B cell (primary cell): ENCODE measurements at regions not wholly inside any gene's neighbourhood (a gene's known extent, or its start where the extent isn't known, plus 50 kb on each side); places are given as distances from the start of the nearest gene placed in this dataset.

Source experiments
- ATAC-seq: fragments of 200-7000 bp; cut with Tn5 transposase; one replicate; pipeline ENCODE4 v1.10.0; 2021; ENCODE audit warnings: low read depth, mild to moderate bottlenecking, moderate number of reproducible peaks, moderate library complexity
- CTCF ChIA-PET: fragments of 350-600 bp; sonication (Branson Sonifier 250); formaldehyde crosslinking; loops from one replicate; lab custom pipeline; 2021; ENCODE audit warnings: antibody characterized with exemption, inconsistent platforms; lab: Charles Lee
- POLR2A ChIA-PET: fragments of 350-600 bp; sonication (Branson Sonifier 250); formaldehyde crosslinking; loops from one replicate; lab custom pipeline; 2021; ENCODE audit warnings: antibody characterized with exemption; lab: Charles Lee
- DNase-seq: peaks from one replicate; pipeline ENCODE4 v3.0.0; 2013
- H2AFZ ChIP-seq: 2 replicates; pipeline ENCODE4 v1.6.1; 2012; ENCODE audit warnings: mild to moderate bottlenecking, low read depth, low read length; ENCODE audit not compliant: insufficient read depth, poor library complexity, severe bottlenecking
- H3K27ac ChIP-seq, 2 donors: 1 replicate in 1 of 2; 2 replicates in 1 of 2; pipeline ENCODE4 v1.5.1; 2012 to 2013; ENCODE audit warnings: low read length in 2 of 2, mild to moderate bottlenecking in 2 of 2, moderate library complexity in 1 of 2
- H3K27me3 ChIP-seq, 4 experiments: fragments of 200-600 bp in 1 of 4; sonication (generic) in 1 of 4; replicated peaks in 1 of 4; 1 replicate in 2 of 4; 2 replicates in 2 of 4; pipeline versions ENCODE4 v1.6.1 to v1.7.0; 2013 to 2016; ENCODE audit warnings: low read length in 3 of 4, mild to moderate bottlenecking in 2 of 4, mixed read lengths in 1 of 4, moderate library complexity in 1 of 4; ENCODE audit not compliant: insufficient read depth in 4 of 4, control insufficient read depth in 3 of 4; ENCODE audit errors: control extremely low read depth in 1 of 4
- H3K36me3 ChIP-seq, 2 experiments: replicated peaks in 1 of 2; 1 replicate in 1 of 2; 2 replicates in 1 of 2; pipeline versions ENCODE4 v1.6.1 to v1.7.1; 2013; ENCODE audit warnings: low read length in 1 of 2; ENCODE audit not compliant: insufficient read depth in 2 of 2, control insufficient read depth in 1 of 2; ENCODE audit errors: control extremely low read depth in 1 of 2, extremely low read depth in 1 of 2
- H3K4me1 ChIP-seq, 2 donors: fragments of 200-600 bp in 1 of 2; sonication (generic) in 1 of 2; 1 replicate in 1 of 2; 2 replicates in 1 of 2; pipeline versions ENCODE4 v1.5.1 to v1.6.1; 2013 to 2017; ENCODE audit warnings: low read length in 2 of 2; ENCODE audit not compliant: control insufficient read depth in 2 of 2, insufficient read depth in 2 of 2
- H3K4me2 ChIP-seq: replicated peaks from 2 replicates; pipeline ENCODE3; 2012; ENCODE audit warnings: mild to moderate bottlenecking, low read depth, low read length; ENCODE audit not compliant: poor library complexity, severe bottlenecking
- H3K4me3 ChIP-seq, 5 experiments: fragments of 200-600 bp in 1 of 5; sonication (generic) in 1 of 5; 1 replicate in 3 of 5; 2 replicates in 2 of 5; pipeline versions ENCODE4 v1.5.1 to v1.7.0; 2011 to 2016; ENCODE audit warnings: low read length in 4 of 5, mild to moderate bottlenecking in 4 of 5, low read depth in 2 of 5, control low read depth in 1 of 5, moderate library complexity in 1 of 5; ENCODE audit not compliant: insufficient read depth in 1 of 5; ENCODE audit errors: control extremely low read depth in 1 of 5, extremely low read depth in 1 of 5
- H3K79me2 ChIP-seq: fragments of 200-600 bp; sonication (generic); one replicate; pipeline ENCODE4 v1.6.0; 2016; ENCODE audit warnings: low read length; ENCODE audit not compliant: control insufficient read depth, insufficient read depth
- H3K9ac ChIP-seq: fragments of 200-600 bp; sonication (generic); 2 replicates; pipeline ENCODE4 v1.6.1; 2017; ENCODE audit warnings: mild to moderate bottlenecking, low read length, moderate library complexity
- H3K9me3 ChIP-seq, 3 donors: one replicate each; pipeline versions ENCODE4 v1.6.1 to v1.7.1; 2013; ENCODE audit warnings: low read length in 2 of 3; ENCODE audit not compliant: control insufficient read depth in 2 of 3, insufficient read depth in 1 of 3; ENCODE audit errors: control extremely low read depth in 1 of 3
- H4K20me1 ChIP-seq: 2 replicates; pipeline ENCODE4 v1.6.0; 2012; ENCODE audit warnings: mild to moderate bottlenecking, low read length; ENCODE audit not compliant: insufficient read depth, control insufficient read depth, poor library complexity, severe bottlenecking
- H3K27ac Mint-ChIP-seq: one replicate; pipeline ENCODE4 v1.8.0; 2021; ENCODE audit warnings: mixed read lengths
- H3K27me3 Mint-ChIP-seq: one replicate; pipeline ENCODE4 v1.8.0; 2021; ENCODE audit warnings: mixed read lengths
- H3K4me1 Mint-ChIP-seq: one replicate; pipeline ENCODE4 v1.8.0; 2021; ENCODE audit warnings: mixed read lengths
- H3K4me3 Mint-ChIP-seq: one replicate; pipeline ENCODE4 v1.8.0; 2021; ENCODE audit warnings: mixed read lengths
- H3K9me3 Mint-ChIP-seq: one replicate; pipeline ENCODE4 v1.8.0; 2022; ENCODE audit warnings: mixed read lengths; ENCODE audit not compliant: insufficient read depth
- EZH2 ChIP-seq: IDR thresholded peaks from 2 replicates; pipeline ENCODE4 v1.6.1; 2012; ENCODE audit warnings: borderline replicate concordance, low read depth, mild to moderate bottlenecking, moderate library complexity, low read length; ENCODE audit not compliant: insufficient read depth, poor library complexity, severe bottlenecking
- WGBS: methylation state at CpG from one replicate; pipeline ENCODE4 v1.1.5; 2013; ENCODE audit warnings: missing lambda C conversion rate; ENCODE audit not compliant: insufficient coverage; 5-methylcytosine and 5-hydroxymethylcytosine counted together
- intact Hi-C: fragments of 100-400 bp; cut with micrococcal nuclease; formaldehyde crosslinking; loops from one replicate; pipeline ENCODE4 v1.10.0; 2022
- TF ChIP-seq, protein P1 (sequence below): fragments of 200-600 bp; IDR thresholded peaks from one replicate; pipeline ENCODE4 v1.8.0; 2022; ENCODE audit warnings: antibody characterized with exemption, mild to moderate bottlenecking

DNA sequence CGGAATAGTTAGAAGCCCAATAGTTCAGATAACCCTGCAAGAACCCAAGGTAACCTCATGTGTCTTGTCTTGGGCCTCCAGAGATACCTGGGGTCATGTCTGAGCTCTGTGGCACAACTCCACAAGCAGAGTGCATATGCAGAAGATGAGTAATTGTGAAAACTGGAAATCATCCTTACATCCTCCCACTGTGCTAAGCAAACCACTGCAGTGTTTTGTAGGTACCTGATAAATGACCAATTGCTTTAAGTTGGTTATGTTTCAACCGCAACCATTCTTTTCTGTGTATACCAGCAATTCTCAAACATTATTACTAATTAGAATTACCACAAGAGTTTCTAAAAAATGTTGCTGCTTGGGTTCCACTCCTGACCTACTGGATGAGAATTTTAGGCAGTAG, 73.2 kb downstream of the CBLL2 start:
- no peaks in the 10 kb centered on the region for H3K79me2 ChIP-seq
- POLR2A ChIA-PET = no interaction called here
- no peak overlapping the region for H2AFZ ChIP-seq
- no peaks in the 10 kb centered on the region for H3K27me3 ChIP-seq
- no peaks in the 10 kb centered on the region for H3K9me3 ChIP-seq
- no CpG with 5 or more reads among the region's 2 CpGs for WGBS
- no peak overlapping the region for H3K27ac ChIP-seq
- Mint-ChIP-seq H3K4me1 (no peaks in the 10 kb centered on the region), H3K27me3 (peaks cover 3% of the 10 kb centered on the region), H3K27ac (no peak overlapping the region), H3K4me3 (no peak overlapping the region), H3K9me3 (no peaks in the 10 kb centered on the region)
- CTCF ChIA-PET = no interaction called here
- intact Hi-C loops = no loop called here
- no peak overlapping the region for H3K4me3 ChIP-seq
- no peak for ATAC-seq
- H3K9ac ChIP-seq = no peak overlapping the region
- no peaks in the 10 kb centered on the region for H4K20me1 ChIP-seq
- no peaks in the 10 kb centered on the region for H3K36me3 ChIP-seq
- H3K4me1 ChIP-seq = no peaks in the 10 kb centered on the region
- no peak overlapping the region for H3K4me2 ChIP-seq
- no peak for TF ChIP-seq EZH2
- TF ChIP-seq, protein P1, sequence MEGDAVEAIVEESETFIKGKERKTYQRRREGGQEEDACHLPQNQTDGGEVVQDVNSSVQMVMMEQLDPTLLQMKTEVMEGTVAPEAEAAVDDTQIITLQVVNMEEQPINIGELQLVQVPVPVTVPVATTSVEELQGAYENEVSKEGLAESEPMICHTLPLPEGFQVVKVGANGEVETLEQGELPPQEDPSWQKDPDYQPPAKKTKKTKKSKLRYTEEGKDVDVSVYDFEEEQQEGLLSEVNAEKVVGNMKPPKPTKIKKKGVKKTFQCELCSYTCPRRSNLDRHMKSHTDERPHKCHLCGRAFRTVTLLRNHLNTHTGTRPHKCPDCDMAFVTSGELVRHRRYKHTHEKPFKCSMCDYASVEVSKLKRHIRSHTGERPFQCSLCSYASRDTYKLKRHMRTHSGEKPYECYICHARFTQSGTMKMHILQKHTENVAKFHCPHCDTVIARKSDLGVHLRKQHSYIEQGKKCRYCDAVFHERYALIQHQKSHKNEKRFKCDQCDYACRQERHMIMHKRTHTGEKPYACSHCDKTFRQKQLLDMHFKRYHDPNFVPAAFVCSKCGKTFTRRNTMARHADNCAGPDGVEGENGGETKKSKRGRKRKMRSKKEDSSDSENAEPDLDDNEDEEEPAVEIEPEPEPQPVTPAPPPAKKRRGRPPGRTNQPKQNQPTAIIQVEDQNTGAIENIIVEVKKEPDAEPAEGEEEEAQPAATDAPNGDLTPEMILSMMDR = no peak
- no peak for DNase-seq

DNA sequence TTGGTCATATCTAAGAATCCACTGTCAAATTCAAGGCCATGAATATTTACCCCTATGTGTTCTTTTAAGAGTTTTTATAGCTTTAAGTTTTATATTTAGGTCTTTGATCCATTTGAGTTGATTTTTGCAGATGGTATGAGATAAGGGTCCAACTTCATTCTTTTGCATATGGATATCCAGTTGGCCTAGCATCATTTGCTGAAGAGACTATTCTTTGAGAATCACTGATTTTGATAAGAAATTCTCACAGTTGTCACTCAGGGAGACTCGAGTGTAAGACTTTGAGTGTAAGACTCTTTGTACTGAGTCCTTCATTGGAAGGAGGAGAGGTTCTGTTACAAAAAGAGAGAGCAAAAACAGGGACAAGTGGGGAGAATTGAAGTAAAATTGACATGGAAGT, 74.8 kb downstream of the CBLL2 start:
- Histone ChIP-seq H3K4me2 (no peak overlapping the region), H3K4me3 (no peak overlapping the region), H3K79me2 (no peaks in the 10 kb centered on the region), H2AFZ (no peak overlapping the region), H3K27ac (no peak overlapping the region), H3K9ac (no peak overlapping the region), H3K4me1 (no peaks in the 10 kb centered on the region), H3K9me3 (no peaks in the 10 kb centered on the region), H4K20me1 (no peaks in the 10 kb centered on the region), H3K27me3 (no peaks in the 10 kb centered on the region), H3K36me3 (no peaks in the 10 kb centered on the region)
- DNase-seq = no peak
- Mint-ChIP-seq H3K27ac (no peak overlapping the region), H3K4me1 (no peaks in the 10 kb centered on the region), H3K27me3 (peaks cover 3% of the 10 kb centered on the region), H3K9me3 (no peaks in the 10 kb centered on the region), H3K4me3 (no peak overlapping the region)
- ATAC-seq = no peak
- POLR2A ChIA-PET = no interaction called here
- intact Hi-C loops = no loop called here
- WGBS = 71% methylated on average over 1 of the region's 1 CpG
- CTCF ChIA-PET = no interaction called here
- TF ChIP-seq, protein P1 = no peak
- no peak for TF ChIP-seq EZH2
